Smooth muscle cell (in vitro differentiated cells): ENCODE measurements at regions not wholly inside any gene's neighbourhood (a gene's known extent, or its start where the extent isn't known, plus 50 kb on each side); places are given as distances from the start of the nearest gene placed in this dataset.

Source experiments
- DNase-seq: peaks from one replicate; lab custom pipeline; 2025; ENCODE audit not compliant: unreplicated experiment; lab: John Stamatoyannopoulos, UW
- H2AFZ ChIP-seq: fragments of 200-600 bp; sonication (generic); 2 replicates; pipeline ENCODE4 v1.6.0; 2016; ENCODE audit warnings: antibody characterized with exemption, low read depth, mild to moderate bottlenecking
- H3F3A ChIP-seq: fragments of 200-600 bp; sonication (generic); 2 replicates; pipeline ENCODE4 v1.6.0; 2017; ENCODE audit warnings: antibody characterized with exemption, low read depth
- H3K27ac ChIP-seq: fragments of 200-600 bp; sonication (generic); 2 replicates; pipeline ENCODE4 v1.5.1; 2016; ENCODE audit warnings: low read depth, mild to moderate bottlenecking
- H3K27me3 ChIP-seq: fragments of 200-600 bp; sonication (generic); 2 replicates; pipeline ENCODE4 v1.6.1; 2016; ENCODE audit warnings: low read depth, mild to moderate bottlenecking
- H3K36me3 ChIP-seq: fragments of 200-600 bp; sonication (generic); 2 replicates; pipeline ENCODE4 v1.5.1; 2016; ENCODE audit warnings: low read depth
- H3K4me1 ChIP-seq: fragments of 200-600 bp; sonication (generic); 2 replicates; pipeline ENCODE4 v1.5.1; 2016; ENCODE audit warnings: low read depth
- H3K4me2 ChIP-seq: fragments of 200-600 bp; sonication (generic); 2 replicates; pipeline ENCODE4 v1.6.0; 2016; ENCODE audit warnings: mild to moderate bottlenecking
- H3K4me3 ChIP-seq: fragments of 200-600 bp; sonication (generic); 2 replicates; pipeline ENCODE4 v1.5.1; 2016; ENCODE audit warnings: mild to moderate bottlenecking
- H3K79me2 ChIP-seq: fragments of 200-600 bp; sonication (generic); 2 replicates; pipeline ENCODE4 v1.6.0; 2016; ENCODE audit warnings: low read depth, mild to moderate bottlenecking
- H3K9ac ChIP-seq: fragments of 200-600 bp; sonication (generic); 2 replicates; pipeline ENCODE4 v1.6.0; 2016; ENCODE audit warnings: low read depth
- H3K9me3 ChIP-seq: fragments of 200-600 bp; sonication (generic); replicated peaks from 2 replicates; pipeline ENCODE4 v1.5.1; 2016; ENCODE audit warnings: low read depth
- H4K20me1 ChIP-seq: fragments of 200-600 bp; sonication (generic); 2 replicates; pipeline ENCODE4 v1.6.0; 2016; ENCODE audit warnings: low read depth
- CTCF ChIP-seq: fragments of 200-600 bp; sonication (generic); IDR thresholded peaks from 2 replicates; pipeline ENCODE4 v1.5.1; 2017; ENCODE audit warnings: borderline replicate concordance, mild to moderate bottlenecking, antibody characterized with exemption; ENCODE audit not compliant: insufficient read depth, poor library complexity, severe bottlenecking
- WGBS: methylation state at CpG from one replicate; pipeline ENCODE4 v1.1.7; 2016; ENCODE audit warnings: low lambda C conversion rate; 5-methylcytosine and 5-hydroxymethylcytosine counted together

DNA sequence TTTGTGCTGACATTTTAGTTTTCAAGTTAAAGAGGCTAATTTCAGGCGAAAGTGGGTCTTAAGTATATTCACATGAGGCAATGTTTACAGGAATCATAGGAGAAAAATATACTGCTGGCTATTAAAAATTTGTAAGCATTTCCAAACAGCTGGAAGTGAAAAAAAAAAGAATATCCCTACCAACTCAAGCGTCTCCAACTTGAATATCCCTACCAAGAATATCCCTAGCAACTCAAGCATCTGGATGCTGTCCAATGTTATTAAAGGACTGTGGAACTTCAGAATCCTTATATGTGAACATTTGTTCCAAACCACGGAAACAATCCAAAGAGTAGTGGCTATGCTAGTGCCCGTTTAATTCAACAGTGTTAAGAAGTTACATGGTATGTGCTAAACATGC, 1303.0 kb downstream of the GATA3 start:
- Histone ChIP-seq H3K9me3 (no peaks in the 10 kb centered on the region), H3F3A (no peaks in the 10 kb centered on the region), H3K27ac (no peak overlapping the region), H4K20me1 (no peaks in the 10 kb centered on the region), H3K4me2 (no peak overlapping the region), H3K4me3 (no peak overlapping the region), H2AFZ (no peak overlapping the region), H3K36me3 (no peaks in the 10 kb centered on the region), H3K79me2 (no peaks in the 10 kb centered on the region), H3K4me1 (no peaks in the 10 kb centered on the region), H3K27me3 (no peaks in the 10 kb centered on the region), H3K9ac (no peak overlapping the region)
- TF ChIP-seq CTCF = no peak
- DNase-seq = no peak
- 87% methylated on average over 4 of the region's 4 CpGs for WGBS

- H3F3A ChIP-seq = no peaks in the 10 kb centered on the region
- no peak overlapping the region for H3K27ac ChIP-seq
- no peak overlapping the region for H3K4me3 ChIP-seq
- no peak for DNase-seq
- H3K9me3 ChIP-seq = no peaks in the 10 kb centered on the region
- no peak for TF ChIP-seq CTCF
- no peaks in the 10 kb centered on the region for H3K4me1 ChIP-seq
- H3K27me3 ChIP-seq = no peaks in the 10 kb centered on the region
- H3K36me3 ChIP-seq = no peaks in the 10 kb centered on the region
- 83% methylated on average over 5 of the region's 5 CpGs for WGBS
- H3K9ac ChIP-seq = no peak overlapping the region
- no peaks in the 10 kb centered on the region for H3K79me2 ChIP-seq
- no peak overlapping the region for H2AFZ ChIP-seq
- no peaks in the 10 kb centered on the region for H4K20me1 ChIP-seq
- no peak overlapping the region for H3K4me2 ChIP-seq
These were observed 1308.2 kb downstream of the GATA3 start for GRCh38 chr10:9362721-9363120.

DNA sequence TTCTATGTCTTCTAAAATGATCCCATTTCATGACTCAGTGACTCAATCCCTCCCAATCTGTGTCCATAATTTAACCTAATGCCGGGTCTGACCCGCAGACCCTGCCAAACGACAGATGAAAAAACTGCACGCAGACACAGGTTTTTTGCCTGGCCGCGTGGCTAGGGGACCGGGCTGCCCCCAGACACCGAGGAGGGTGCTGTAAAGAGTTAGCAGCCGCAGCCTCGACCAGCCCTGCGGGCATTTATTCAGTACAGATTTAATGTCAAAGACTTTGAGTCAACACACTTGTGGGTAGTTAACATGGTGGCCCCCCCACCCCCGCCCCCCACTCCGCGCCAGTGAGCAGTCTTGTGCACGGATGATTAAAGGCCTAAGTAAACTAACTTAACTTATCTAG, 1324.7 kb downstream of the GATA3 start:
- H3K79me2 ChIP-seq = no peaks in the 10 kb centered on the region
- H3K27me3 ChIP-seq = peaks cover 6% of the 10 kb centered on the region
- H4K20me1 ChIP-seq = no peaks in the 10 kb centered on the region
- no peaks in the 10 kb centered on the region for H3K9me3 ChIP-seq
- 94% methylated on average over 15 of the region's 15 CpGs for WGBS
- no peak overlapping the region for H2AFZ ChIP-seq
- H3F3A ChIP-seq = no peaks in the 10 kb centered on the region
- no peak overlapping the region for H3K4me2 ChIP-seq
- no peak overlapping the region for H3K4me3 ChIP-seq
- H3K4me1 ChIP-seq = no peaks in the 10 kb centered on the region
- H3K27ac ChIP-seq = no peak overlapping the region
- DNase-seq = no peak
- TF ChIP-seq CTCF = no peak
- no peak overlapping the region for H3K9ac ChIP-seq
- no peaks in the 10 kb centered on the region for H3K36me3 ChIP-seq

- Histone ChIP-seq H2AFZ (no peak overlapping the region), H3K27me3 (peaks cover 10% of the 10 kb centered on the region), H3F3A (no peaks in the 10 kb centered on the region), H3K9me3 (no peaks in the 10 kb centered on the region), H3K9ac (no peak overlapping the region), H3K36me3 (no peaks in the 10 kb centered on the region), H3K27ac (no peak overlapping the region), H4K20me1 (no peaks in the 10 kb centered on the region), H3K4me3 (no peak overlapping the region), H3K4me2 (no peak overlapping the region), H3K79me2 (no peaks in the 10 kb centered on the region), H3K4me1 (no peaks in the 10 kb centered on the region)
- no peak for TF ChIP-seq CTCF
- 80% methylated on average over 5 of the region's 5 CpGs for WGBS
- DNase-seq = no peak
These were observed 1327.4 kb downstream of the GATA3 start for GRCh38 chr10:9381733-9382532.
